WERI-Rb-1 (cell line): ENCODE measurements at regions not wholly inside any gene's neighbourhood (a gene's known extent, or its start where the extent isn't known, plus 50 kb on each side); places are given as distances from the start of the nearest gene placed in this dataset.

Experiments used
- DNase-seq: peaks from one replicate; pipeline ENCODE4 v3.0.0-alpha.2; 2020
- H3K27ac ChIP-seq: fragments of 250-450 bp; sonication (Bioruptor Pico); 2 replicates; pipeline ENCODE4 v1.5.1; 2020; ENCODE audit warnings: mild to moderate bottlenecking, moderate library complexity
- H3K27me3 ChIP-seq: fragments of 250-450 bp; sonication (Bioruptor Pico); 2 replicates; pipeline ENCODE4 v1.5.1; 2021; ENCODE audit warnings: mild to moderate bottlenecking, low read depth, moderate library complexity; ENCODE audit not compliant: insufficient read depth, severe bottlenecking
- H3K36me3 ChIP-seq: fragments of 250-450 bp; sonication (Bioruptor Pico); 2 replicates; pipeline ENCODE4 v1.5.1; 2020; ENCODE audit warnings: mild to moderate bottlenecking, moderate library complexity
- H3K4me3 ChIP-seq: 2 replicates; pipeline ENCODE4 v1.5.1; 2011; ENCODE audit warnings: low read depth, mild to moderate bottlenecking, control low read depth, low read length
- H3K9me3 ChIP-seq: fragments of 250-450 bp; sonication (Bioruptor Pico); 2 replicates; pipeline ENCODE4 v1.5.1; 2021; ENCODE audit warnings: mild to moderate bottlenecking, moderate library complexity; ENCODE audit not compliant: severe bottlenecking
- TF ChIP-seq, protein P1 (sequence below): IDR thresholded peaks from 2 replicates; pipeline ENCODE4 v1.5.1; 2011; ENCODE audit warnings: low read depth, mild to moderate bottlenecking, control low read depth, inconsistent platforms, low read length

DNA sequence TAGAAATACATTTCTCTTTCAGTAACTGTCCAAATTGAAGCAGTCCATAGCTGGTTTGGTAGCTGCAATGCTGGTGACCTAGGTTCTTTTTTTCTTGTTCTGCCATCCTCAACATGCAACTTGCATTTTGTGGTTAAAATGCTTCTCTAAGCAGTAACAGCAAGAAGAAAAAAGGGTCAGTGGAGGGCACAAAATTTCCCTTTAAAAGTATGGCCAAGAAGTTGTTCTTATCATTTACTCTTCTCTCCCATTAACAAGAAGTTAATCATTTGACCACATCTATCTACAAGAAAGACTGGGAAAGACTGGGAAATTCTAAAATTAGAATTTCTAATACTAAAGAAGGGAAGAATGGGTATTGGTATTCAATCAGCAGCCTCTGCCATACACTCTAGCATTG lies 569.9 kb downstream of the CPS1 start:
- no peaks in the 10 kb centered on the region for H3K36me3 ChIP-seq
- no peaks in the 10 kb centered on the region for H3K27me3 ChIP-seq
- H3K4me3 ChIP-seq, result no peak overlapping the region
- TF ChIP-seq, protein P1, sequence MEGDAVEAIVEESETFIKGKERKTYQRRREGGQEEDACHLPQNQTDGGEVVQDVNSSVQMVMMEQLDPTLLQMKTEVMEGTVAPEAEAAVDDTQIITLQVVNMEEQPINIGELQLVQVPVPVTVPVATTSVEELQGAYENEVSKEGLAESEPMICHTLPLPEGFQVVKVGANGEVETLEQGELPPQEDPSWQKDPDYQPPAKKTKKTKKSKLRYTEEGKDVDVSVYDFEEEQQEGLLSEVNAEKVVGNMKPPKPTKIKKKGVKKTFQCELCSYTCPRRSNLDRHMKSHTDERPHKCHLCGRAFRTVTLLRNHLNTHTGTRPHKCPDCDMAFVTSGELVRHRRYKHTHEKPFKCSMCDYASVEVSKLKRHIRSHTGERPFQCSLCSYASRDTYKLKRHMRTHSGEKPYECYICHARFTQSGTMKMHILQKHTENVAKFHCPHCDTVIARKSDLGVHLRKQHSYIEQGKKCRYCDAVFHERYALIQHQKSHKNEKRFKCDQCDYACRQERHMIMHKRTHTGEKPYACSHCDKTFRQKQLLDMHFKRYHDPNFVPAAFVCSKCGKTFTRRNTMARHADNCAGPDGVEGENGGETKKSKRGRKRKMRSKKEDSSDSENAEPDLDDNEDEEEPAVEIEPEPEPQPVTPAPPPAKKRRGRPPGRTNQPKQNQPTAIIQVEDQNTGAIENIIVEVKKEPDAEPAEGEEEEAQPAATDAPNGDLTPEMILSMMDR, result no peak
- H3K9me3 ChIP-seq, result no peaks in the 10 kb centered on the region
- no peak for DNase-seq
- no peak overlapping the region for H3K27ac ChIP-seq

DNA sequence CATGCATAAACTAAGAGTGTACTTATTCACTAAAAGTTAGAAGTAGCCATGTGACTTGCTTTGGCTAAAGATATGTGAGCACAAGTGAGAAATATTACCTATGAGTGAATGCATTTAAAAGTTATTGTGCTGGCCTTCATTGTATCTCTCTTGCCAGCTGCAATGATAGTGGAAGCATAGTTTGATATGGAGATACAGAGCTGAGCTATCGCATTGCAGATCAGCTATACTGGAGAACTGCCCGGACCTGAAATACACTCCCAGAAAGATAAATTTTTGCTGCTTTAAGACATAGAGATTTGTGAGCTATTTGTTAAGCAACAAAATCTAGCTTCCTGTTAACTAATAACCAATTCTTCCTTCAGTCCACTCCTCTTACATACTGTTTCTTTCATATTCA lies 571.1 kb downstream of the CPS1 start:
- Histone ChIP-seq H3K36me3 (no peaks in the 10 kb centered on the region), H3K27ac (no peak overlapping the region), H3K27me3 (no peaks in the 10 kb centered on the region), H3K9me3 (no peaks in the 10 kb centered on the region), H3K4me3 (no peak overlapping the region)
- DNase-seq, result no peak
- TF ChIP-seq, protein P1, result no peak

DNA sequence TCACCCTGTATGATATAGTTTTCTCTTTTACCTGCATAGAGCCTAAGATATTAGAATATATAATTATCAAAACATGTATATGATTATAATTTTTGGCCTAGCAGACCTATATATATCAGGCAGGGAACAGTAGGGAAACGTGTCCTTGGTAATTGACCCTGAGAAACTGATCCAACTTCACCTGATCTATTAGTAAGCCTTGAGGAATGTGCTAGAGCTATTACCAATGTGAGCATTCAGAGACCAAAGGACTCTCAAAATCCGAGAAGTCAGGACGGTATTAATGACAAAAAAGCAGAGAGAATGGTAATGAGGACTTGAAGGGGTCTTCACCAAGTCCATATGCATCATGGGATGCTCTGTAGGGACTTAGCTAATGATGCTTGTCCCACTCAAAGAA lies 571.9 kb downstream of the CPS1 start:
- H3K36me3 ChIP-seq, result no peaks in the 10 kb centered on the region
- H3K4me3 ChIP-seq, result no peak overlapping the region
- H3K27me3 ChIP-seq, result no peaks in the 10 kb centered on the region
- H3K27ac ChIP-seq, result no peak overlapping the region
- DNase-seq, result no peak
- TF ChIP-seq, protein P1, result no peak
- H3K9me3 ChIP-seq, result no peaks in the 10 kb centered on the region

DNA sequence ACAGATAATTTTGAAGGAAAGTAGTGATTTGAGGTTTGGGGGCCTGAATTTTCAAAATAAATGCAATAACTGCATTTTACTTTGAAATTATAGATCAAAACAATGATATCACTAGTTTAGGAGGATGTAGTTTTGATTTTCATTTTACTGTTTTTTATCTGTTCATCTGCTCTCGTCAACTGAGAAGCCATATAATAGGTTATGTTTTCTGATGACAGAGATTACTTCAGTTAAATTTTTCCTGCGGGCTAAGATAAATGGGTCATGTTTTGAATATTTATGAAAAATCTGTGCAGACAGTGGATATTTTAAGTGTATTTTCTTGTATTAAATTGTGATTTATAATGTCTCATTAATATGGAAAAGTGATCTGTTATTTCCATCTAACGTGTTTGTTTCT lies 573.4 kb downstream of the CPS1 start:
- no peaks in the 10 kb centered on the region for H3K9me3 ChIP-seq
- no peak for DNase-seq
- no peak overlapping the region for H3K27ac ChIP-seq
- TF ChIP-seq, protein P1, result no peak
- H3K27me3 ChIP-seq, result no peaks in the 10 kb centered on the region
- H3K36me3 ChIP-seq, result no peaks in the 10 kb centered on the region
- no peak overlapping the region for H3K4me3 ChIP-seq

DNA sequence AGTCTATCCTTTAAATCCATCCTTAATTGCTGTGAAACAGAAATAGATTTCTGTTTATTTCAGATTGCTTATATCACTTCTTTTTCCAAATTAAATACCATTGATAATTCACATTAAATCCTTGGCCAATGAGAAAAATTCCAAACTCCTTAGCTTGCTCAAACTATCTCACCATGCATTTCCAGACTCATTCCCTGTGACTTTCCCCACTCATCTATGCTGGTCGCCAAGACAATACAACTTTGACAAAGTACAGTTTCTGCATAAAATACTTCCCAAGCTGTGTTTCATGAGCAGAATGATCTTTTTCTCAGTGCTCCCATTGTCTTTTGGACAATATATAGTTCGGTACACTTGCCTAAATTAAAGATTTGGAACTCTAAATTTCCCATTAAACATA lies 575.6 kb downstream of the CPS1 start:
- no peak overlapping the region for H3K4me3 ChIP-seq
- H3K36me3 ChIP-seq, result no peaks in the 10 kb centered on the region
- no peak overlapping the region for H3K27ac ChIP-seq
- TF ChIP-seq, protein P1, result no peak
- no peaks in the 10 kb centered on the region for H3K27me3 ChIP-seq
- H3K9me3 ChIP-seq, result no peaks in the 10 kb centered on the region
- no peak for DNase-seq

DNA sequence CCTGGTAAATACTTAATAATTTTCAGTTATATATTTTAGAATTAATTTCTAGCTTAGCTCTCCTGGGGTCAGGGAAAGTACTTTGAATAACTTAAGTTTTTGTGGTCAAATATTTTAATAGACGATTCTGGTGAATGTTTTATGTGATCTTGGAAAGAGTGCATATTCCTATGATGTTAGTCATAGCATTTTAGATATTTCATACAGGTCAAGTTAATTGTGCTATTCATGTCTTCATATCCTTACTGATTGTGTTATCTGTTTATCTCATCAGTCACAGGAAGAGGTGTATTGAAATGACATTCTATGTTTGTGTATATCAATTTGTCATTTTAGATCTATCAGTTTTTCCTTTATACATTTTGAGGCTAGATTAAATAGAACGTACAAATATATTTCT lies 576.2 kb downstream of the CPS1 start:
- no peak for DNase-seq
- H3K36me3 ChIP-seq, result no peaks in the 10 kb centered on the region
- H3K27me3 ChIP-seq, result no peaks in the 10 kb centered on the region
- H3K27ac ChIP-seq, result no peak overlapping the region
- H3K9me3 ChIP-seq, result no peaks in the 10 kb centered on the region
- TF ChIP-seq, protein P1, result no peak
- H3K4me3 ChIP-seq, result no peak overlapping the region
